GM18517 (cell line): ENCODE measurements at regions not wholly inside any gene's neighbourhood (a gene's known extent, or its start where the extent isn't known, plus 50 kb on each side); places are given as distances from the start of the nearest gene placed in this dataset.

Experiments
- ATAC-seq: cut with Tn5 transposase; IDR thresholded peaks from one replicate; pipeline ENCODE4 v1.9.1; 2021; ENCODE audit warnings: mild to moderate bottlenecking, moderate library complexity; ENCODE audit not compliant: unreplicated experiment

- ATAC-seq = no peak
Observed at GRCh38 chr3:29227307-29227706, 53.6 kb upstream of the RBMS3 start.
